EL (cell line): ENCODE measurements at regions not wholly inside any gene's neighbourhood (a gene's known extent, or its start where the extent isn't known, plus 50 kb on each side); places are given as distances from the start of the nearest gene placed in this dataset.

Experiments
- DNase-seq: peaks from one replicate; pipeline ENCODE4 v3.0.0-alpha.2; 2016

- DNase-seq = no peak
These were observed 550.3 kb downstream of the FSCB start for GRCh38 chr14:43956741-43957140.

- DNase-seq = no peak
These were observed 557.7 kb downstream of the FSCB start for GRCh38 chr14:43949400-43949799.

GRCh38 chr14:43939836-43940235 lies 567.2 kb downstream of the FSCB start:
- DNase-seq = no peak

GRCh38 chr14:43938588-43939281 lies 568.3 kb downstream of the FSCB start:
- DNase-seq = no peak

- no peak for DNase-seq
These were observed 570.1 kb downstream of the FSCB start for GRCh38 chr14:43937001-43937400.

GRCh38 chr14:43934102-43934501 lies 573.0 kb downstream of the FSCB start:
- no peak for DNase-seq

- DNase-seq = no peak
These were observed 592.9 kb downstream of the FSCB start for GRCh38 chr14:43914041-43914693.

- no peak for DNase-seq
These were observed 603.9 kb downstream of the FSCB start for GRCh38 chr14:43903209-43903608.

- DNase-seq = no peak
These were observed 605.0 kb downstream of the FSCB start for GRCh38 chr14:43901911-43902673.

- no peak for DNase-seq
These were observed 606.9 kb downstream of the FSCB start for GRCh38 chr14:43900173-43900655.

GRCh38 chr14:43898687-43899086 lies 608.4 kb downstream of the FSCB start:
- no peak for DNase-seq

GRCh38 chr14:43896044-43896443 lies 611.0 kb downstream of the FSCB start:
- DNase-seq = no peak

GRCh38 chr14:43894534-43894933 lies 612.5 kb downstream of the FSCB start:
- no peak for DNase-seq

- DNase-seq = no peak
These were observed 619.6 kb downstream of the FSCB start for GRCh38 chr14:43887523-43887922.

GRCh38 chr14:43877351-43877960 lies 629.6 kb downstream of the FSCB start:
- no peak for DNase-seq

- no peak for DNase-seq
These were observed 634.1 kb downstream of the FSCB start for GRCh38 chr14:43872752-43873655.

- no peak for DNase-seq
These were observed 634.9 kb downstream of the FSCB start for GRCh38 chr14:43872222-43872621.

- no peak for DNase-seq
These were observed 648.1 kb downstream of the FSCB start for GRCh38 chr14:43858981-43859380.

GRCh38 chr14:43855556-43855955 lies 651.5 kb downstream of the FSCB start:
- no peak for DNase-seq

- DNase-seq = no peak
These were observed 653.5 kb downstream of the FSCB start for GRCh38 chr14:43853541-43853940.

GRCh38 chr14:43803076-43803689 lies 703.9 kb downstream of the FSCB start:
- DNase-seq = no peak
